Kidney epithelial cell (primary cell): ENCODE measurements at regions not wholly inside any gene's neighbourhood (a gene's known extent, or its start where the extent isn't known, plus 50 kb on each side); places are given as distances from the start of the nearest gene placed in this dataset.

ENCODE experiments used
- DNase-seq: peaks from one replicate; pipeline ENCODE4 v3.0.0-alpha.2; 2010; ENCODE audit warnings: low read depth
- H3K27me3 ChIP-seq: 2 replicates; pipeline ENCODE4 v1.6.0; 2011; ENCODE audit warnings: low read length; ENCODE audit not compliant: control insufficient read depth, insufficient read depth
- H3K36me3 ChIP-seq: 2 replicates; pipeline ENCODE4 v1.5.1; 2011; ENCODE audit warnings: low read length; ENCODE audit not compliant: control insufficient read depth, insufficient read depth
- H3K4me3 ChIP-seq: 2 replicates; pipeline ENCODE4 v1.5.1; 2011; ENCODE audit warnings: low read depth, mild to moderate bottlenecking, control low read depth, low read length
- CTCF ChIP-seq: IDR thresholded peaks from 2 replicates; pipeline ENCODE4 v1.5.1; 2011; ENCODE audit warnings: mild to moderate bottlenecking, moderate library complexity, low read length, control low read depth, inconsistent platforms; ENCODE audit not compliant: insufficient read depth, poor library complexity, severe bottlenecking

- H3K4me3 ChIP-seq: no peak overlapping the region
- H3K27me3 ChIP-seq: no peaks in the 10 kb centered on the region
- TF ChIP-seq CTCF: no peak
- no peaks in the 10 kb centered on the region for H3K36me3 ChIP-seq
- no peak for DNase-seq
Measured at GRCh38 chr6:56848105-56848504, 106.8 kb upstream of the BEND6 start.

GRCh38 chr6:56845032-56845431, 109.9 kb upstream of the BEND6 start:
- DNase-seq: no peak
- no peaks in the 10 kb centered on the region for H3K27me3 ChIP-seq
- H3K4me3 ChIP-seq: no peak overlapping the region
- no peak for TF ChIP-seq CTCF
- no peaks in the 10 kb centered on the region for H3K36me3 ChIP-seq

- no peak for TF ChIP-seq CTCF
- Histone ChIP-seq H3K36me3 (no peaks in the 10 kb centered on the region), H3K4me3 (peak overlapping the region; percentile 82), H3K27me3 (no peaks in the 10 kb centered on the region)
- DNase-seq: no peak
Measured at GRCh38 chr6:56843476-56844349, 111.2 kb upstream of the BEND6 start.

GRCh38 chr6:56842686-56843475, 112.0 kb upstream of the BEND6 start:
- no peak for DNase-seq
- H3K4me3 ChIP-seq: peak overlapping the region; percentile 82
- TF ChIP-seq CTCF: no peak
- H3K36me3 ChIP-seq: no peaks in the 10 kb centered on the region
- H3K27me3 ChIP-seq: no peaks in the 10 kb centered on the region

- no peak for DNase-seq
- H3K4me3 ChIP-seq: peak overlapping the region; percentile 82
Measured at GRCh38 chr6:56841751-56842150, 113.2 kb upstream of the BEND6 start.

More at GRCh38 chr6:56841751-56842150, 113.2 kb upstream of the BEND6 start:
- no peaks in the 10 kb centered on the region for H3K27me3 ChIP-seq
- no peak for TF ChIP-seq CTCF
- no peaks in the 10 kb centered on the region for H3K36me3 ChIP-seq
